HepG2 (cell line): ENCODE measurements at regions not wholly inside any gene's neighbourhood (a gene's known extent, or its start where the extent isn't known, plus 50 kb on each side); places are given as distances from the start of the nearest gene placed in this dataset.

Source experiments
- SETDB1 ChIP-seq: sonication (generic); formaldehyde crosslinking; IDR thresholded peaks from 2 replicates; pipeline ENCODE4 v1.5.1; 2020; ENCODE audit warnings: missing genetic modification reagents, mild to moderate bottlenecking, borderline replicate concordance
- TF ChIP-seq, protein P1 (sequence below): sonication (generic); formaldehyde crosslinking; IDR thresholded peaks from 2 replicates; pipeline ENCODE4 v1.8.1; 2023; ENCODE audit warnings: mild to moderate bottlenecking, missing genetic modification reagents, borderline replicate concordance
- TF ChIP-seq, protein P2 (sequence below): sonication (generic); formaldehyde crosslinking; IDR thresholded peaks from 2 replicates; pipeline ENCODE4 v1.5.0; 2020; ENCODE audit warnings: mild to moderate bottlenecking, missing genetic modification reagents
- TF ChIP-seq, protein P3 (sequence below): sonication (generic); formaldehyde crosslinking; IDR thresholded peaks from 2 replicates; pipeline ENCODE4 v1.9.0; 2021; ENCODE audit warnings: mild to moderate bottlenecking, missing genetic modification reagents

DNA sequence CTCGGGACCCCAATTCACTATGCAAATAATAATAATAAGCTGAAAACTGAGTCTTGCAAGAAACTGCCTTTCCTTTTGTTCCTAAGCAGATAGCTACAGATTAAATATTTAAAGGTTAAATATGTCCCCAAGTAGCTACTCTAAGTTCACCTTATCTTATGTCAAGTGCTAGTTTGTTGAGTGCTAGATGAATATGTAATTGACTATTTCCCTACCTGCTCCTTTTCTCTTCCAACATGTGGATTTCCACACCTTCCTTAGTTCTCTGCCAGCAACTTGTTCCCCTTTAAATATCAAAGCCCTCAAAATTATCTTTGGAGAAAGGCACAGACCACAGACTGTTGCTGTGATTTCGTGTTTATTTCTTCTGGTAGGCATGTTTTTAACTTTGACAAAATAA, 709.2 kb upstream of the SLITRK1 start:
- TF ChIP-seq, protein P1, sequence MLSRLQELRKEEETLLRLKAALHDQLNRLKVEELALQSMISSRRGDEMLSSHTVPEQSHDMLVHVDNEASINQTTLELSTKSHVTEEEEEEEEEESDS (CRISPR knock-in tag): no peak
- TF ChIP-seq SETDB1 (CRISPR knock-in tag): no peak
- TF ChIP-seq, protein P2, sequence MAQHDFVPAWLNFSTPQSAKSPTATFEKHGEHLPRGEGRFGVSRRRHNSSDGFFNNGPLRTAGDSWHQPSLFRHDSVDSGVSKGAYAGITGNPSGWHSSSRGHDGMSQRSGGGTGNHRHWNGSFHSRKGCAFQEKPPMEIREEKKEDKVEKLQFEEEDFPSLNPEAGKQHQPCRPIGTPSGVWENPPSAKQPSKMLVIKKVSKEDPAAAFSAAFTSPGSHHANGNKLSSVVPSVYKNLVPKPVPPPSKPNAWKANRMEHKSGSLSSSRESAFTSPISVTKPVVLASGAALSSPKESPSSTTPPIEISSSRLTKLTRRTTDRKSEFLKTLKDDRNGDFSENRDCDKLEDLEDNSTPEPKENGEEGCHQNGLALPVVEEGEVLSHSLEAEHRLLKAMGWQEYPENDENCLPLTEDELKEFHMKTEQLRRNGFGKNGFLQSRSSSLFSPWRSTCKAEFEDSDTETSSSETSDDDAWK (CRISPR knock-in tag): no peak
- TF ChIP-seq, protein P3, sequence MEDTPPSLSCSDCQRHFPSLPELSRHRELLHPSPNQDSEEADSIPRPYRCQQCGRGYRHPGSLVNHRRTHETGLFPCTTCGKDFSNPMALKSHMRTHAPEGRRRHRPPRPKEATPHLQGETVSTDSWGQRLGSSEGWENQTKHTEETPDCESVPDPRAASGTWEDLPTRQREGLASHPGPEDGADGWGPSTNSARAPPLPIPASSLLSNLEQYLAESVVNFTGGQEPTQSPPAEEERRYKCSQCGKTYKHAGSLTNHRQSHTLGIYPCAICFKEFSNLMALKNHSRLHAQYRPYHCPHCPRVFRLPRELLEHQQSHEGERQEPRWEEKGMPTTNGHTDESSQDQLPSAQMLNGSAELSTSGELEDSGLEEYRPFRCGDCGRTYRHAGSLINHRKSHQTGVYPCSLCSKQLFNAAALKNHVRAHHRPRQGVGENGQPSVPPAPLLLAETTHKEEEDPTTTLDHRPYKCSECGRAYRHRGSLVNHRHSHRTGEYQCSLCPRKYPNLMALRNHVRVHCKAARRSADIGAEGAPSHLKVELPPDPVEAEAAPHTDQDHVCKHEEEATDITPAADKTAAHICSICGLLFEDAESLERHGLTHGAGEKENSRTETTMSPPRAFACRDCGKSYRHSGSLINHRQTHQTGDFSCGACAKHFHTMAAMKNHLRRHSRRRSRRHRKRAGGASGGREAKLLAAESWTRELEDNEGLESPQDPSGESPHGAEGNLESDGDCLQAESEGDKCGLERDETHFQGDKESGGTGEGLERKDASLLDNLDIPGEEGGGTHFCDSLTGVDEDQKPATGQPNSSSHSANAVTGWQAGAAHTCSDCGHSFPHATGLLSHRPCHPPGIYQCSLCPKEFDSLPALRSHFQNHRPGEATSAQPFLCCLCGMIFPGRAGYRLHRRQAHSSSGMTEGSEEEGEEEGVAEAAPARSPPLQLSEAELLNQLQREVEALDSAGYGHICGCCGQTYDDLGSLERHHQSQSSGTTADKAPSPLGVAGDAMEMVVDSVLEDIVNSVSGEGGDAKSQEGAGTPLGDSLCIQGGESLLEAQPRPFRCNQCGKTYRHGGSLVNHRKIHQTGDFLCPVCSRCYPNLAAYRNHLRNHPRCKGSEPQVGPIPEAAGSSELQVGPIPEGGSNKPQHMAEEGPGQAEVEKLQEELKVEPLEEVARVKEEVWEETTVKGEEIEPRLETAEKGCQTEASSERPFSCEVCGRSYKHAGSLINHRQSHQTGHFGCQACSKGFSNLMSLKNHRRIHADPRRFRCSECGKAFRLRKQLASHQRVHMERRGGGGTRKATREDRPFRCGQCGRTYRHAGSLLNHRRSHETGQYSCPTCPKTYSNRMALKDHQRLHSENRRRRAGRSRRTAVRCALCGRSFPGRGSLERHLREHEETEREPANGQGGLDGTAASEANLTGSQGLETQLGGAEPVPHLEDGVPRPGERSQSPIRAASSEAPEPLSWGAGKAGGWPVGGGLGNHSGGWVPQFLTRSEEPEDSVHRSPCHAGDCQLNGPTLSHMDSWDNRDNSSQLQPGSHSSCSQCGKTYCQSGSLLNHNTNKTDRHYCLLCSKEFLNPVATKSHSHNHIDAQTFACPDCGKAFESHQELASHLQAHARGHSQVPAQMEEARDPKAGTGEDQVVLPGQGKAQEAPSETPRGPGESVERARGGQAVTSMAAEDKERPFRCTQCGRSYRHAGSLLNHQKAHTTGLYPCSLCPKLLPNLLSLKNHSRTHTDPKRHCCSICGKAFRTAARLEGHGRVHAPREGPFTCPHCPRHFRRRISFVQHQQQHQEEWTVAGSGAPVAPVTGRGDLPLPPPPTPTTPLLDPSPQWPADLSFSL (CRISPR knock-in tag): no peak
